HepG2 (cell line): ENCODE measurements at regions not wholly inside any gene's neighbourhood (a gene's known extent, or its start where the extent isn't known, plus 50 kb on each side); places are given as distances from the start of the nearest gene placed in this dataset.

Experiments
- ATAC-seq: fragments of 200-7000 bp; cut with Tn5 transposase; 3 replicates; pipeline ENCODE4 v1.9.1; 2020; ENCODE audit warnings: mild to moderate bottlenecking, moderate library complexity
- BruUV-seq: library from RNA; stranded (reverse); fragments of 400-500 nt; replicated peaks from 2 replicates; lab custom pipeline; 2021; lab: Mats Ljungman, UMichigan
- CTCF ChIA-PET: fragments of 300-600 bp; formaldehyde crosslinking; extraction: SDS; loops from one replicate; lab custom pipeline; 2021; ENCODE audit warnings: low total read pairs, inconsistent platforms, low intra/inter-chr PET ratio; lab: Yijun Ruan, JAX
- POLR2A ChIA-PET: fragments of 350-600 bp; sonication (Branson Sonifier 250); formaldehyde crosslinking; loops from one replicate; lab custom pipeline; 2020; ENCODE audit warnings: antibody characterized with exemption, inconsistent platforms; lab: Yijun Ruan, JAX
- DNase-seq: peaks from one replicate; pipeline ENCODE4 v3.0.0-alpha.2; 2015; ENCODE audit warnings: low spot score
- FAIRE-seq: peaks from 3 replicates; lab custom pipeline; 2011; peaks lifted over from hg19 to GRCh38; lab: Jason Lieb, UNC
- H2AFZ ChIP-seq: one replicate; pipeline ENCODE4 v1.6.1; 2011; ENCODE audit warnings: low read length, inconsistent platforms
- H3K27ac ChIP-seq: fragments of 300-600 bp; 3 replicates; pipeline ENCODE4 v1.8.0; 2011; ENCODE audit warnings: mixed run types, mild to moderate bottlenecking, mixed read lengths, low read length, inconsistent platforms; ENCODE audit not compliant: insufficient read depth; ENCODE audit errors: extremely low read length
- H3K27me3 ChIP-seq, 2 experiments: fragments of 200-600 bp in 1 of 2; 2 replicates in 1 of 2; 3 replicates in 1 of 2; pipeline versions ENCODE4 v1.6.0 to v1.8.0; 2011; ENCODE audit warnings: low read length in 2 of 2, mild to moderate bottlenecking in 2 of 2, moderate library complexity in 2 of 2, inconsistent platforms in 1 of 2; ENCODE audit not compliant: insufficient read depth in 2 of 2, control insufficient read depth in 1 of 2
- H3K36me3 ChIP-seq, 2 experiments: fragments of 200-600 bp in 1 of 2; replicated peaks in 1 of 2; 2 replicates in 1 of 2; 3 replicates in 1 of 2; pipeline versions ENCODE4 v1.5.1 to v1.8.0; 2011; ENCODE audit warnings: low read length in 2 of 2, inconsistent platforms in 1 of 2; ENCODE audit not compliant: insufficient read depth in 2 of 2, control insufficient read depth in 1 of 2
- H3K4me1 ChIP-seq: 2 replicates; pipeline ENCODE4 v1.5.1; 2012; ENCODE audit warnings: low read length, inconsistent platforms; ENCODE audit not compliant: insufficient read depth
- H3K4me2 ChIP-seq: 2 replicates; pipeline ENCODE4 v1.6.0; 2011; ENCODE audit warnings: low read depth, low read length, inconsistent platforms
- H3K4me3 ChIP-seq, 3 experiments: fragments of 200-600 bp in 1 of 3; sonication (generic), shearing (Covaris generic) in 1 of 3; replicated peaks in 1 of 3; 2 replicates each; pipeline ENCODE4 v1.5.1; 2011 to 2016; ENCODE audit warnings: low read length in 3 of 3, inconsistent platforms in 2 of 3, low read depth in 2 of 3, mild to moderate bottlenecking in 2 of 3, control low read depth in 1 of 3, mixed read lengths in 1 of 3; ENCODE audit not compliant: insufficient read depth in 1 of 3
- H3K79me2 ChIP-seq: one replicate; pipeline ENCODE4 v1.6.1; 2011; ENCODE audit warnings: low read length, inconsistent platforms; ENCODE audit not compliant: insufficient read depth
- H3K9ac ChIP-seq: 2 replicates; pipeline ENCODE4 v1.6.0; 2011; ENCODE audit warnings: mild to moderate bottlenecking, low read depth, low read length, inconsistent platforms; ENCODE audit not compliant: insufficient read depth
- H3K9me3 ChIP-seq: 2 replicates; pipeline ENCODE4 v1.5.1; 2012; ENCODE audit warnings: mild to moderate bottlenecking, low read length
- H4K20me1 ChIP-seq: 2 replicates; pipeline ENCODE4 v1.6.0; 2011; ENCODE audit warnings: inconsistent platforms, mild to moderate bottlenecking, low read length, moderate library complexity; ENCODE audit not compliant: insufficient read depth
- CENPT ChIP-seq: sonication (generic); formaldehyde crosslinking; IDR thresholded peaks from 2 replicates; pipeline ENCODE4 v1.8.0; 2022; ENCODE audit warnings: low read depth, mild to moderate bottlenecking, moderate library complexity, missing genetic modification reagents
- CHD4 ChIP-seq: fragments of 200-600 bp; sonication (generic); IDR thresholded peaks from 2 replicates; pipeline ENCODE4 v1.7.0; 2017; ENCODE audit warnings: mild to moderate bottlenecking, low read length, borderline replicate concordance
- MLXIP ChIP-seq: sonication (generic); formaldehyde crosslinking; IDR thresholded peaks from 2 replicates; pipeline ENCODE4 v1.9.0; 2021; ENCODE audit warnings: missing genetic modification reagents, borderline replicate concordance
- NFIC ChIP-seq: IDR thresholded peaks from 2 replicates; pipeline ENCODE4 v1.6.1; 2012; ENCODE audit warnings: mild to moderate bottlenecking, low read length, inconsistent platforms
- NFYC ChIP-seq: IDR thresholded peaks from 2 replicates; pipeline ENCODE4 v1.6.1; 2016; ENCODE audit warnings: missing genetic modification reagents, missing compliant biosample characterization
- NKX3-1 ChIP-seq: sonication (generic); formaldehyde crosslinking; IDR thresholded peaks from 2 replicates; pipeline ENCODE4 v1.5.0; 2020; ENCODE audit warnings: missing genetic modification reagents
- PCBP2 ChIP-seq: fragments of 200-400 bp; formaldehyde crosslinking; optimal IDR thresholded peaks from 2 replicates; pipeline ENCODE3; 2018; ENCODE audit warnings: low read length, low read depth; ENCODE audit not compliant: poor library complexity, severe bottlenecking
- PPARG ChIP-seq: conservative IDR thresholded peaks from 2 replicates; pipeline ENCODE4 v1.6.1; 2016; ENCODE audit warnings: missing biosample characterization, missing genetic modification reagents
- SETDB1 ChIP-seq: sonication (generic); formaldehyde crosslinking; IDR thresholded peaks from 2 replicates; pipeline ENCODE4 v1.5.1; 2020; ENCODE audit warnings: missing genetic modification reagents, mild to moderate bottlenecking, borderline replicate concordance
- SSRP1 ChIP-seq: IDR thresholded peaks from 2 replicates; pipeline ENCODE4 v1.6.1; 2016; ENCODE audit warnings: control low read depth
- ZBTB3 ChIP-seq: sonication (generic); formaldehyde crosslinking; IDR thresholded peaks from 2 replicates; pipeline ENCODE4 v1.4.0; 2020; ENCODE audit warnings: low read depth, mild to moderate bottlenecking, moderate library complexity, missing genetic modification reagents, borderline replicate concordance
- ZIK1 ChIP-seq: sonication (generic); formaldehyde crosslinking; IDR thresholded peaks from 2 replicates; pipeline ENCODE4 v1.5.0; 2020; ENCODE audit warnings: mild to moderate bottlenecking, low read depth, missing genetic modification reagents, borderline replicate concordance
- ZNF292 ChIP-seq: sonication (generic); formaldehyde crosslinking; IDR thresholded peaks from 2 replicates; pipeline ENCODE4 v1.8.1; 2022; ENCODE audit warnings: mild to moderate bottlenecking, low read depth, missing genetic modification reagents, borderline replicate concordance
- ZNF713 ChIP-seq: sonication (generic); formaldehyde crosslinking; IDR thresholded peaks from 2 replicates; pipeline ENCODE4 v1.4.0; 2020; ENCODE audit warnings: mild to moderate bottlenecking, missing genetic modification reagents
- ZNF737 ChIP-seq: sonication (generic); formaldehyde crosslinking; IDR thresholded peaks from 2 replicates; pipeline ENCODE4 v1.5.0; 2020; ENCODE audit warnings: missing genetic modification reagents, mild to moderate bottlenecking, borderline replicate concordance
- ZNF747 ChIP-seq: sonication (generic); formaldehyde crosslinking; IDR thresholded peaks from 2 replicates; pipeline ENCODE4 v1.8.1; 2023; ENCODE audit warnings: missing genetic modification reagents, mild to moderate bottlenecking, borderline replicate concordance
- ZSCAN20 ChIP-seq: sonication (generic); formaldehyde crosslinking; IDR thresholded peaks from 2 replicates; pipeline ENCODE4 v1.4.0; 2020; ENCODE audit warnings: missing genetic modification reagents, mild to moderate bottlenecking, borderline replicate concordance
- ZSCAN29 ChIP-seq: sonication (generic); formaldehyde crosslinking; conservative IDR thresholded peaks from 2 replicates; pipeline ENCODE4 v1.4.0; 2020; ENCODE audit warnings: mild to moderate bottlenecking, missing genetic modification reagents
- WGBS: methylation state at CpG from one replicate; pipeline ENCODE4 v1.1.6; 2017; ENCODE audit warnings: low lambda C conversion rate; 5-methylcytosine and 5-hydroxymethylcytosine counted together
- in situ Hi-C: cut with HindIII; loops from 2 replicates; pipeline ENCODE4 v1.10.0; 2017; ENCODE audit warnings: low pct_unique_long_range_greater_than_20kb; ENCODE audit not compliant: extremely low pct_ligation_motif_present
- intact Hi-C: fragments of 100-400 bp; cut with micrococcal nuclease; formaldehyde crosslinking; loops from one replicate; pipeline ENCODE4 v1.10.0; 2022; ENCODE audit not compliant: unreplicated experiment
- TF ChIP-seq, protein P1 (sequence below): sonication (generic); formaldehyde crosslinking; IDR thresholded peaks from 2 replicates; pipeline ENCODE4 v1.8.1; 2022; ENCODE audit warnings: mild to moderate bottlenecking, missing genetic modification reagents

DNA sequence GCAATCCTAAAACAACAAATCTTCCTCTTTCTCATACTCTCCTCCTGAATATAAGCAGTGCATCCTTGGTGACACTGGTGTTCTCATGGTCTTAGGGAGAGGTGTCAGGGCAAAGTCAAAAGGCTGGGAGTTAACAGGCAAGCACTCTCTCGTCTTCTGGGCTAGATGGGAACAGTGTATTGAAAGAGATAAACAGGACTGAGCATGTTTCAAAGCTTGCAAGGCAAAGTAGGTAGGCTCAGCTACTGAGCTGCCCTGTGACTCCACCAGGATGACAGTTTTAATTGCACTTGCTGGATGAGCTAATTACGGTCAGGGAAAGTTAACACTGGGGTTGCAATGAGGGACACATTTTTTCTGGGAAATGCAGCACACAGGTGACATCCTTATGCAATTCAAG lies 554.9 kb upstream of the NRP1 start:
- TF ChIP-seq CHD4 (no peak), ZNF747 (no peak), NKX3-1 (CRISPR knock-in tag) (no peak), ZNF292 (CRISPR knock-in tag) (no peak), ZBTB3 (CRISPR knock-in tag) (no peak), ZSCAN29 (CRISPR knock-in tag) (no peak), PCBP2 (no peak), ZNF713 (CRISPR knock-in tag) (no peak), SETDB1 (CRISPR knock-in tag) (no peak), ZNF737 (CRISPR knock-in tag) (no peak), NFIC (no peak), CENPT (CRISPR knock-in tag) (no peak), MLXIP (CRISPR knock-in tag) (no peak), PPARG (CRISPR knock-in tag) (no peak), ZSCAN20 (CRISPR knock-in tag) (no peak), NFYC (CRISPR knock-in tag) (no peak), ZIK1 (no peak), SSRP1 (CRISPR knock-in tag) (no peak)
- TF ChIP-seq, protein P1, sequence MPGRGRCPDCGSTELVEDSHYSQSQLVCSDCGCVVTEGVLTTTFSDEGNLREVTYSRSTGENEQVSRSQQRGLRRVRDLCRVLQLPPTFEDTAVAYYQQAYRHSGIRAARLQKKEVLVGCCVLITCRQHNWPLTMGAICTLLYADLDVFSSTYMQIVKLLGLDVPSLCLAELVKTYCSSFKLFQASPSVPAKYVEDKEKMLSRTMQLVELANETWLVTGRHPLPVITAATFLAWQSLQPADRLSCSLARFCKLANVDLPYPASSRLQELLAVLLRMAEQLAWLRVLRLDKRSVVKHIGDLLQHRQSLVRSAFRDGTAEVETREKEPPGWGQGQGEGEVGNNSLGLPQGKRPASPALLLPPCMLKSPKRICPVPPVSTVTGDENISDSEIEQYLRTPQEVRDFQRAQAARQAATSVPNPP (CRISPR knock-in tag) = no peak
- BruUV-seq = no TSS peak
- no peaks in the 10 kb centered on the region for H3K27me3 ChIP-seq
- no peaks in the 10 kb centered on the region for H4K20me1 ChIP-seq
- CTCF ChIA-PET = no interaction called here
- ATAC-seq (no peak), DNase-seq (no peak), FAIRE-seq (no peak)
- in situ Hi-C loops = no loop called here
- no peak overlapping the region for H2AFZ ChIP-seq
- H3K9me3 ChIP-seq = no peaks in the 10 kb centered on the region
- WGBS = 9% methylated on average over 2 of the region's 2 CpGs
- no peak overlapping the region for H3K27ac ChIP-seq
- intact Hi-C loops = no loop called here
- H3K36me3 ChIP-seq = no peaks in the 10 kb centered on the region
- H3K4me2 ChIP-seq = no peak overlapping the region
- 0 out of 2 replicates have a peak, but pooled peaks cover 4% of the 10 kb centered on the region for H3K4me1 ChIP-seq
- no peaks in the 10 kb centered on the region for H3K79me2 ChIP-seq
- POLR2A ChIA-PET = no interaction called here
- H3K9ac ChIP-seq = no peak overlapping the region
- H3K4me3 ChIP-seq = no peak overlapping the region
